OCI-LY7 (cell line): ENCODE measurements at regions not wholly inside any gene's neighbourhood (a gene's known extent, or its start where the extent isn't known, plus 50 kb on each side); places are given as distances from the start of the nearest gene placed in this dataset.

Experiments used
- BruUV-seq: library from RNA; stranded (reverse); fragments of 400-500 nt; replicated peaks from 2 replicates; lab custom pipeline; 2021; lab: Mats Ljungman, UMichigan
- CTCF ChIA-PET: fragments of 300-600 bp; sonication (Branson Sonifier 250); formaldehyde crosslinking; loops from one replicate; lab custom pipeline; 2022; ENCODE audit warnings: antibody characterized with exemption; ENCODE audit not compliant: unreplicated experiment; lab: Charles Lee
- POLR2A ChIA-PET: fragments of 300-600 bp; sonication (Branson Sonifier 250); formaldehyde crosslinking; loops from one replicate; lab custom pipeline; 2022; ENCODE audit warnings: antibody characterized with exemption; lab: Charles Lee
- DNase-seq: peaks from one replicate; pipeline ENCODE4 v3.0.0-alpha.2; 2015; ENCODE audit warnings: low spot score
- H2AFZ ChIP-seq: fragments of 200-600 bp; sonication (generic), shearing (Covaris generic); 2 replicates; pipeline ENCODE4 v1.6.1; 2014; ENCODE audit warnings: mild to moderate bottlenecking, antibody characterized with exemption, low read length, moderate library complexity
- H3K27ac ChIP-seq: fragments of 200-600 bp; sonication (generic); 2 replicates; pipeline ENCODE4 v1.5.1; 2014; ENCODE audit warnings: mixed run types, low read depth, mild to moderate bottlenecking, moderate library complexity, low read length, inconsistent platforms; ENCODE audit not compliant: poor library complexity, severe bottlenecking
- H3K36me3 ChIP-seq: fragments of 200-600 bp; sonication (generic); 2 replicates; pipeline ENCODE4 v1.6.1; 2014; ENCODE audit warnings: mild to moderate bottlenecking, antibody characterized with exemption, low read length, moderate library complexity, mixed read lengths; ENCODE audit not compliant: insufficient read depth
- H3K4me1 ChIP-seq: fragments of 200-600 bp; sonication (generic); 2 replicates; pipeline ENCODE4 v1.5.1; 2014; ENCODE audit warnings: mild to moderate bottlenecking, low read length; ENCODE audit not compliant: insufficient read depth, poor library complexity, severe bottlenecking
- H3K4me2 ChIP-seq: fragments of 200-600 bp; sonication (generic); 2 replicates; pipeline ENCODE4 v1.6.1; 2014; ENCODE audit warnings: mild to moderate bottlenecking, low read length
- H3K4me3 ChIP-seq: fragments of 200-600 bp; sonication (generic); 2 replicates; pipeline ENCODE4 v1.5.1; 2014; ENCODE audit warnings: mild to moderate bottlenecking, low read depth, low read length; ENCODE audit not compliant: poor library complexity, severe bottlenecking
- H3K79me2 ChIP-seq: fragments of 200-600 bp; sonication (generic); 2 replicates; pipeline ENCODE4 v1.6.1; 2016; ENCODE audit warnings: low read depth, mild to moderate bottlenecking, low read length, moderate library complexity, mixed read lengths; ENCODE audit not compliant: insufficient read depth
- H3K9me2 ChIP-seq: fragments of 200-600 bp; sonication (generic); 2 replicates; pipeline ENCODE4 v1.6.1; 2016; ENCODE audit warnings: mild to moderate bottlenecking, low read length, mixed read lengths; ENCODE audit not compliant: insufficient read depth
- H3K9me3 ChIP-seq: fragments of 200-600 bp; sonication (generic); 2 replicates; pipeline ENCODE4 v1.6.1; 2014; ENCODE audit warnings: mild to moderate bottlenecking, mixed run types, low read length, mixed read lengths
- H4K20me1 ChIP-seq: fragments of 200-600 bp; sonication (generic); 2 replicates; pipeline ENCODE4 v1.6.1; 2014; ENCODE audit warnings: mild to moderate bottlenecking, antibody characterized with exemption, low read length, moderate library complexity, mixed read lengths; ENCODE audit not compliant: insufficient read depth
- EZH2phosphoT487 ChIP-seq: fragments of 200-600 bp; sonication (generic); IDR thresholded peaks from 2 replicates; pipeline ENCODE4 v1.6.1; 2018; ENCODE audit warnings: low read depth, borderline replicate concordance, mild to moderate bottlenecking, mixed run types, antibody characterized with exemption, low read length, moderate library complexity, mixed read lengths
- intact Hi-C: fragments of 100-400 bp; cut with micrococcal nuclease; formaldehyde crosslinking; loops from one replicate; pipeline ENCODE4 v1.10.0; 2022; ENCODE audit not compliant: unreplicated experiment
- TF ChIP-seq, protein P1 (sequence below): fragments of 200-600 bp; sonication (generic); conservative IDR thresholded peaks from 2 replicates; pipeline ENCODE4 v1.5.1; 2014; ENCODE audit warnings: mild to moderate bottlenecking, antibody characterized with exemption, low read length, moderate library complexity, mixed read lengths

DNA sequence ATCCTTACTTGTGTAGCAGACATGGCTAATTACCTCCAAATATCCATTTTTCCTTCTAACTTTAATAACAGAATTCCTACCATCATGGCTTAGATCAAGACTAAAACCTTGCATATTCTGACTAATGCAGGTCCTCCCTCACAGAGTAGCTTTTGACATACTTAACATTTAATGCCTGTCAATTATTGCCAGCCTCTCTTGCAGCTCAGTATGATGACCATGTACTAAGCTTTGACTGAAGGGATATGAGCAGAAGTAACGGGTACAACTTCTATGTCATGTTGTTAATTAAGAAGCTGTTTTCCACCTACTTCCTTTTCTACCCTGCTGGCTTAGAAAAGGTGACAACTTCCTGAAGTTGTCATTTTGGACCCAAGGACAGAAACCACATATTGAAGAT lies 533.4 kb downstream of the PSAT1 start:
- Histone ChIP-seq H2AFZ (no peak overlapping the region), H3K4me2 (no peak overlapping the region), H3K36me3 (no peaks in the 10 kb centered on the region), H4K20me1 (no peaks in the 10 kb centered on the region), H3K4me3 (no peak overlapping the region), H3K9me2 (no peaks in the 10 kb centered on the region), H3K27ac (no peak overlapping the region), H3K79me2 (no peaks in the 10 kb centered on the region), H3K9me3 (no peaks in the 10 kb centered on the region), H3K4me1 (no peaks in the 10 kb centered on the region)
- POLR2A ChIA-PET: no interaction called here
- no peak for DNase-seq
- CTCF ChIA-PET: no interaction called here
- TF ChIP-seq EZH2phosphoT487: no peak
- TF ChIP-seq, protein P1, sequence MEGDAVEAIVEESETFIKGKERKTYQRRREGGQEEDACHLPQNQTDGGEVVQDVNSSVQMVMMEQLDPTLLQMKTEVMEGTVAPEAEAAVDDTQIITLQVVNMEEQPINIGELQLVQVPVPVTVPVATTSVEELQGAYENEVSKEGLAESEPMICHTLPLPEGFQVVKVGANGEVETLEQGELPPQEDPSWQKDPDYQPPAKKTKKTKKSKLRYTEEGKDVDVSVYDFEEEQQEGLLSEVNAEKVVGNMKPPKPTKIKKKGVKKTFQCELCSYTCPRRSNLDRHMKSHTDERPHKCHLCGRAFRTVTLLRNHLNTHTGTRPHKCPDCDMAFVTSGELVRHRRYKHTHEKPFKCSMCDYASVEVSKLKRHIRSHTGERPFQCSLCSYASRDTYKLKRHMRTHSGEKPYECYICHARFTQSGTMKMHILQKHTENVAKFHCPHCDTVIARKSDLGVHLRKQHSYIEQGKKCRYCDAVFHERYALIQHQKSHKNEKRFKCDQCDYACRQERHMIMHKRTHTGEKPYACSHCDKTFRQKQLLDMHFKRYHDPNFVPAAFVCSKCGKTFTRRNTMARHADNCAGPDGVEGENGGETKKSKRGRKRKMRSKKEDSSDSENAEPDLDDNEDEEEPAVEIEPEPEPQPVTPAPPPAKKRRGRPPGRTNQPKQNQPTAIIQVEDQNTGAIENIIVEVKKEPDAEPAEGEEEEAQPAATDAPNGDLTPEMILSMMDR: no peak
- intact Hi-C loops: no loop called here
- no TSS peak for BruUV-seq

DNA sequence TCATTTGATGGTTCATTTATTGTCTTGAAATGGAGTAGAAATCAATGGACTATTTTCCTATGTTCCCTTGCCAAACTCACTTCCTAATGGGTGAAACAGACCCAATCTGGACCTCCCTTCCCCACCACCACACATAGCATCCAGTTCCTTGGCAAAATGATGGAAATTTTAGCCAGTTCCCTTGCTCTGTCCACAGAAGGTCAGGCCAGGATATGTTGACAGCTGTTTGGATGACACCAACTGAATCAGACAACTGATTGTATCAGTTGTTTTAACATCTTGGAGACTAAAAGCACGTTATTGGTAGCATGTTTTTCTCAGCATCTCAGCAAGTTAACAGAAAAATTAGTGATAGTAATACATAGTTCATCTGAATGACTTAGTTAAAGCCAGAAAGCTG lies 534.8 kb downstream of the PSAT1 start:
- Histone ChIP-seq H4K20me1 (no peaks in the 10 kb centered on the region), H3K36me3 (no peaks in the 10 kb centered on the region), H3K27ac (no peak overlapping the region), H3K9me3 (no peaks in the 10 kb centered on the region), H2AFZ (no peak overlapping the region), H3K79me2 (no peaks in the 10 kb centered on the region), H3K4me2 (no peak overlapping the region), H3K4me1 (no peaks in the 10 kb centered on the region), H3K4me3 (no peak overlapping the region), H3K9me2 (no peaks in the 10 kb centered on the region)
- ChIA-PET POLR2A (interaction anchor here (1.1 kb wide), 1 partner anchor 9 kb away, joined by 3 read pairs; no protein-coding TSS in a partner anchor), CTCF (no interaction called here)
- intact Hi-C loops: no loop called here
- no TSS peak for BruUV-seq
- TF ChIP-seq EZH2phosphoT487: no peak
- TF ChIP-seq, protein P1: no peak
- DNase-seq: no peak

DNA sequence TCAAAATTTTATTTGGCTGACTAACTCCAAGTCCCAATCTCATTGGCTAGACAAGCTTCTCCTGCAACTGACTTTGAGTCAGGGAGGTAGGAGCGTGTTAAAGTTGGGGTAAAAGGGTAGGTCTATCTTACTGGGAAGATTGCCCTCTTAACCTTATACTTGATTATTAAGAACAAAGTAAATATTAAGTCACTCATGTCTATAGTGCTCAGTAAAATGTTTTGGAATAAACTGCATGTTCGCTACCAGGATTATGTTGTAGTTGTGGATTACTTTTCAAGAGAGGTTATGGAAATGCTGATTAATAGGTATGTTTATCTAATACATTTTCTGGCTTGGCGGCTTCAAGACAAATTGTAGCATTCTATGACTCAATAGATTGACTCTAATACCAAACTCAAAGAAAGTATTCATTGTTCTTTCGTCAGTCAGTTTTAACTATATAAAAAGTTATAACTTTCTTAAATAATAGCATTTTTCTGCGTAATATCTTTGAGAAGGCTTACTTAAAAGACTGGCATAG lies 539.1 kb downstream of the PSAT1 start:
- Histone ChIP-seq H3K4me1 (no peaks in the 10 kb centered on the region), H4K20me1 (no peaks in the 10 kb centered on the region), H3K4me3 (no peak overlapping the region), H3K4me2 (no peak overlapping the region), H3K79me2 (no peaks in the 10 kb centered on the region), H3K36me3 (no peaks in the 10 kb centered on the region), H3K27ac (no peak overlapping the region), H3K9me3 (no peaks in the 10 kb centered on the region), H2AFZ (no peak overlapping the region), H3K9me2 (no peaks in the 10 kb centered on the region)
- ChIA-PET CTCF (no interaction called here), POLR2A (no interaction called here)
- intact Hi-C loops: no loop called here
- BruUV-seq: no TSS peak
- no peak for DNase-seq
- TF ChIP-seq, protein P1: no peak
- TF ChIP-seq EZH2phosphoT487: no peak
